ENCODE measurements at regions not wholly inside any gene's neighbourhood (a gene's known extent, or its start where the extent isn't known, plus 50 kb on each side); places are given as distances from the start of the nearest gene placed in this dataset.

DNA sequence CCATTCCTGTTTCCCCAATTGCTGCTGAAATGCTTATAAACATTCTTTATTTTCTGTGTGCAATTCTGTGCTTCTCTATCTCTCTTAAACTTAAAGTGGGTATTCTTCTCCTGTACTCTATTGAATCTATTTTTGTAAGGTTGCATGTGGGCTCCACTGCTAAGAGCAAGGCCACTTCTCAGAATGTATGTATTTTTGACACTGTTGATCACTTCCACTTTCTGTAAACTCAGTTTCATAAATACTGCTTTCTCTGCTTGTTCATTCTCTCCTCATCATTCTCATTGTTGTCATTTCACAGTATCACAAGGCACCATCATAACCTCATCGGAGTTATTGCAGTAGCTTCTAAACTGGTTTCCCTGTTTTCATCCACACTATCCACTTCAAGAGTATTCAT, 483.0 kb upstream of the CDH18 start:
- DNase-seq (ENCODE audit: low spot score): no peak

DNA sequence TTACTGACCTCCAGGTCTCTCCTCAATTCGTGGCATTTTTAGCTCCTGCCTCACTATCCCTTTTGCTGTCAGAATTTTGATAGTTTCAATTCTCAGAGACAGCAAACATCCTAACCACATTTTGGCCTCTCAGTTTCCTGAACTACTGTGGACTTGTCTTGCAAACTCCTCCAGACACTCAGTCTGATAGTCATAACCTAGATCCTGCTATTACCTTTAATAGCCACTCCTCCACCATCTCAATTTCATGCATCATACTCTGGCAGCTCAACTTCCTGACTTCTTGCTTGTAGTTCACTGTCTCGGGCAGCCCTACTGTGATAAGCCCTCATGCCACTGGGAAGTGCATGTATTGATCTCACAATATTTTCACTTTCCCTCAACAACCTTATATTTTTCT, 481.8 kb upstream of the CDH18 start:
- DNase-seq (ENCODE audit: low spot score): no peak

DNA sequence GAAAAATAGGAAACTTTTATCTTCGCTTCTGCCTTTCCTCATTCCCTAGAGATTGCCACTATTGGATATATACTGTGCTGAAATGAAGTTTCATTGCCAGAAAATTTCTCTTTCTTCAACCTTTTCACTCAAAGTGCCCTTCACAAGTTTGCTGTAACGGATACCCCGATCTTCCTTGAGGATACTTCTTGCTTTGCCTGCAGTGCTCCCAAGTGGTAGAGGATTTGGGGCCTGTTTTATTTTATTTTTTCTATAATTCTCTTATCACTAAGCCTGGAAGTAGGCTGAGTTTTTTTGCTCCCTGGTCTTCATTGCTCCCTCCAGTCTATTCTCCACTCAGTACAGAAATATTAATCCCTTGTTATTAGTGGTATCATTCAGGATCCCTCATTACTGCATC, 481.4 kb upstream of the CDH18 start:
- DNase-seq (ENCODE audit: low spot score): no peak

DNA sequence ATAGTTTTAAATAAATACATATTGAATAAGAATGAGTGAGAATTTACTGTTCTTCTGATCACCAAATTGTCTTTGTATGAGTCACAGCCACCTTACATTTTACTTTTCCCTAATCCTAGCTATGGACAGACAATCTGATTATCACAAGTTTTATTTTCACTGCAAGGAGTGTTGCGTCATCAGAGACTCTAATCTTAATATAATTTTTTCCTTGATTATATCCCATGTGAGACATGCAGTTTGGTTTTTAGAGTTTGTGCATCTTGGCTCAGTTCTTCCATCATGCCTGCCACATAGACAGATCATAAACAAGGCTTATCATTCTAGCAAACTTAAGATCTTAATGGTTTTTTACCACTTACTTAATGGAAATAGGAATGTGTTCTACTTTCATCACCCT, 478.5 kb upstream of the CDH18 start:
- DNase-seq (ENCODE audit: low spot score): no peak

DNA sequence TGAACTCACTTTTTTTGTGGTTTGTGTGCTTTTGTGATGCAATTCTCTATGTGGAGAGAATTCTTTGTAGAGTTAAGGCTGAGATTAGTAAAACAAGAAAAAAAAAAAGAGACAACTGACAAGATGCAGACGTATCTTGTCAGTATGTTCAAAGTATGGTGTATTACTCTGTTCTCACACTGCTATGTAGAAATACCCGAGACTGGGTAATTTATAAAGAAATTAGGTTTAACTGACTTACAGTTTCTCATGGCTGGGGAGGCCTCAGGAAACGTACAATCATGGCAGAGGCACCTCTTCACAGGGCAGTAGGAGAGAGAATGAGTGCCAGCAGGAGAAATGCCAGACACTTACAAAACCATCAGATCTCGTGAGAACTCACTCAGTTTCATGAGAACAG, 475.2 kb upstream of the CDH18 start:
- DNase-seq (ENCODE audit: low spot score): no peak

DNA sequence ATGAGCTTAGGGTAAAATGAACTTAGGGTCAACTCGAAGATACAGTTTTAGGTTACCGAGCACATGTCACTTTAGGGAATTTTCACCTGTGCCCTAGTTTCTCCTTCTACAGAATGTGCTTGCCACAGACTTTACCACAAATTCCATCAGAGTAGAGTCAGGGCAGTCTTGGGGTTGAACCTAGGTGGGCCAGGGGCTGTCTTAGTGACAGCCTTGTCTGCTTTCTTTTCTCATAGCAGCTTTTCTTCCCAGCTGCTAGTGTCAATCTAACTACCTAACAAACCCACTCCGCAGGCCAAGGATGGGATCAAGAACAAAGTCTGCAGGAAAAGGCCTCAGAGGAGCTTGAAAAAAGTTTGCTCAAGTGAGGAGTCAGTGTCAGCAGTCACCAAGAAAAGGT, 458.1 kb upstream of the CDH18 start:
- DNase-seq (ENCODE audit: low spot score): no peak

DNA sequence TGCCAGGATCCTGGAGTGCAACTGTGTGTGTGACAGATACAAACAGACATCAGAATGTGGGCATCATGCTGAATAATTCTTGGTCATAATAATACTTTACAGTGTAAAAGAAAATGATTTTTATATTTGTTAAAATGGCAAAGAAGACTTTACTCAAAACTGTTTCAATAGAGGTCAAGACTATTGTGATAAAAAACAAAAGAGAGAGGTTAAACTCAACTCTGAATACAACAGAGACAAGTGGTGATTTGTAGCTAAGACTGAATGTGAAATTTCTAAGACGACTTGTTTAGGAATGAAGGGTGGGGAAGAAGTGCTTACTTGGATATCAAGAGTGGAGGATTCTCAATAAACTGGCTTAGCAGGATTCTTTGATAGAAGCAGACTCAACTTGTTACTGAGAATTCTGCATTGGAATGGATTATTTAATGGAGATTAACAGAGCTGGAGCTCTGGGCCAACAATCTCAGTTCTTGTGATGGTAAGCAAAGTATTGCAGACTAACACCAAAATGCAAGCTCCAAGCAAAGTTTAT, 457.4 kb upstream of the CDH18 start:
- DNase-seq (ENCODE audit: low spot score): no peak

DNA sequence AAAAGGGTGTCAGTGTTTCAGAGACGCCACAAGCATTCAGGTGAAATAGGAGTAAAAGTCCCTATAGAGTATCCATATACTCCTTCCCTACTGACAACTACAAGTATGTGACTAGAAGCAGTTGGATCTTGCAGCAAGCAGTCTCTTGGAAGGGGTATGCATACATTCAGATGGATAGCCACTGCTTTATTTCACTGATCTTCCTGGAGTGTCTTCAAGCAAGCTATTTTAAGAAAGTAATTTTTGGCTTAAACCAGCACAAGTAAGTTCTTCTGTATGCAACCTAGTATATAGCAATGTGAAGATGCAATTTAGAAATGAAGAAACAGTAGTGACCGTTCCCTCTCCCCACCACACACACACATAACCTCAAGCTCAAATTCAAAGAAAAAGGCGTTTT, 446.8 kb upstream of the CDH18 start:
- no peak for DNase-seq (ENCODE audit: low spot score)

DNA sequence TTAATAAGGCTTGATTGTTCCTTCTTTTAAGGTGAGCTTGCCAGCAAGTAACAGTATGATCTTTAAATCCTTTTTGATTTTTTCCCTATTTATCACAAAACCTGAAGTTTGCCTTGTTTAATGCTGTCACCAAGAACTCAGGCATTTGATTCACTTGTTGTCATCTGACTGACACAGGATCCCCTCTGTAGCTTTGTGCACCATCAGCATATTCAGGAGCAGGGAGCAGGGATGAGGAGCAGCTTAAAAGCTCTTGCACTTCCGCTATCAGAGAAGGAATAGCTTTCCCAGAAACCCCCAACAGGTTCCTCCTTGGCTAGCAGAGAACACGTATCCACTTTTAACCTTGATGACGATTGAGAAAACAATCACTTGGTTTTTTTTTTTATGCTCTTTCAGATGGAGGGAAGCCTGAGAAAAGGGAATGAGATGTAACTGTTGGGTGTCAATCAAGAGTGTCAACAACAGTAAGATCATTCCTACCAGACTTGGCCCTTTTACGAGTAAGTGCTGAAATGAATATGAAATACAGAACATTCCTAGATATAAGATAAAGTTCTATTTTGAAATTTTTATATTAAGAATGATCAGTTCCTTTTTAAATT, 433.1 kb upstream of the CDH18 start:
- DNase-seq (ENCODE audit: low spot score): no peak
